ENCODE measurements at regions not wholly inside any gene's neighbourhood (a gene's known extent, or its start where the extent isn't known, plus 50 kb on each side); places are given as distances from the start of the nearest gene placed in this dataset.

- no peaks in the 10 kb centered on the region for H3K27me3 Mint-ChIP-seq (ENCODE audit: unreplicated experiment)
- H3K4me1 Mint-ChIP-seq (ENCODE audit: unreplicated experiment) = no peaks in the 10 kb centered on the region
- no peak for TF ChIP-seq CTCF (IDR thresholded peaks at IDR 0.05)
- DNase-seq (ENCODE audit: extremely low spot score, unreplicated experiment) = no peak
- no peaks in the 10 kb centered on the region for H3K36me3 Mint-ChIP-seq (ENCODE audit: unreplicated experiment)
- peaks cover 10% of the 10 kb centered on the region for H3K9me3 Mint-ChIP-seq (ENCODE audit: unreplicated experiment)
- no peak overlapping the region for H3K4me3 Mint-ChIP-seq (ENCODE audit: unreplicated experiment)
- H3K27ac Mint-ChIP-seq (ENCODE audit: unreplicated experiment) = no peak overlapping the region
Measured at GRCh38 chr16:49021136-49021535, 260.5 kb downstream of the CBLN1 start.

- TF ChIP-seq CTCF (IDR thresholded peaks at IDR 0.05) = no peak
- H3K4me1 Mint-ChIP-seq (ENCODE audit: unreplicated experiment) = no peaks in the 10 kb centered on the region
- no peak for DNase-seq (ENCODE audit: extremely low spot score, unreplicated experiment)
- H3K36me3 Mint-ChIP-seq (ENCODE audit: unreplicated experiment) = no peaks in the 10 kb centered on the region
- H3K27me3 Mint-ChIP-seq (ENCODE audit: unreplicated experiment) = no peaks in the 10 kb centered on the region
- no peak overlapping the region for H3K4me3 Mint-ChIP-seq (ENCODE audit: unreplicated experiment)
- H3K27ac Mint-ChIP-seq (ENCODE audit: unreplicated experiment) = no peak overlapping the region
- peaks cover 6% of the 10 kb centered on the region for H3K9me3 Mint-ChIP-seq (ENCODE audit: unreplicated experiment)
Measured at GRCh38 chr16:49020436-49020835, 261.2 kb downstream of the CBLN1 start.

GRCh38 chr16:49019831-49020230 lies 261.8 kb downstream of the CBLN1 start:
- Mint-ChIP-seq H3K9me3 (ENCODE audit: unreplicated experiment) (peaks cover 3% of the 10 kb centered on the region), H3K36me3 (ENCODE audit: unreplicated experiment) (no peaks in the 10 kb centered on the region), H3K27me3 (ENCODE audit: unreplicated experiment) (no peaks in the 10 kb centered on the region), H3K4me3 (ENCODE audit: unreplicated experiment) (no peak overlapping the region), H3K4me1 (ENCODE audit: unreplicated experiment) (no peaks in the 10 kb centered on the region), H3K27ac (ENCODE audit: unreplicated experiment) (no peak overlapping the region)
- TF ChIP-seq CTCF (IDR thresholded peaks at IDR 0.05) = no peak
- no peak for DNase-seq (ENCODE audit: extremely low spot score, unreplicated experiment)

DNA sequence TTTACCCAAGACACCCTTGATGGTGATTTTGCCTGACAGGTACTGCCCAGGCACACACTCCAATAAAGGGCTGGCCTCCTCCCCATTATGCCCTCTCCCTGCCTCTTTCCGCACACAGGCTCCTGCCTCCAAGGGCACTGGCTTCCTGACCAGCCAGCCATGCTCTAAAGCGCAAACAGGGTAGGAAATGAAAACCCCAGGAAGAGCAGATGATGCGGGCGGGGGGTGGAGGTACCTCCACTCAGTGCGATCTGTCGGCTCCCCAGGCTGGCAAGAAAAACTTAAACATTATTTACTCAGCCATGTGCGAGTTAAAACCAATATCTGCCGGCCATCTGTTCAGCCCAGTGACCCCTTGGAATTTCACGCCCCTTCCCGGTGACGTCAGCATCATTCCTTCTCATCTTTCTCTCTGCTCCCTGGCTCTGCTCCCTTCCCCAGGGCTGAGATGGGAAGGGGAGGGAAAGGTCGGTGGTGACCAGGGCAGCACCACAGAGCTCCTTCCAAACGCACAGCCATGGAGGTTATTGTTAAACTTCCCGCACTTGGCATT lies 262.5 kb downstream of the CBLN1 start:
- Mint-ChIP-seq H3K9me3 (ENCODE audit: unreplicated experiment) (peaks cover 5% of the 10 kb centered on the region), H3K27me3 (ENCODE audit: unreplicated experiment) (no peaks in the 10 kb centered on the region), H3K4me3 (ENCODE audit: unreplicated experiment) (no peak overlapping the region), H3K4me1 (ENCODE audit: unreplicated experiment) (no peaks in the 10 kb centered on the region), H3K36me3 (ENCODE audit: unreplicated experiment) (no peaks in the 10 kb centered on the region), H3K27ac (ENCODE audit: unreplicated experiment) (no peak overlapping the region)
- TF ChIP-seq CTCF (IDR thresholded peaks at IDR 0.05) = no peak
- DNase-seq (ENCODE audit: extremely low spot score, unreplicated experiment) = no peak

DNA sequence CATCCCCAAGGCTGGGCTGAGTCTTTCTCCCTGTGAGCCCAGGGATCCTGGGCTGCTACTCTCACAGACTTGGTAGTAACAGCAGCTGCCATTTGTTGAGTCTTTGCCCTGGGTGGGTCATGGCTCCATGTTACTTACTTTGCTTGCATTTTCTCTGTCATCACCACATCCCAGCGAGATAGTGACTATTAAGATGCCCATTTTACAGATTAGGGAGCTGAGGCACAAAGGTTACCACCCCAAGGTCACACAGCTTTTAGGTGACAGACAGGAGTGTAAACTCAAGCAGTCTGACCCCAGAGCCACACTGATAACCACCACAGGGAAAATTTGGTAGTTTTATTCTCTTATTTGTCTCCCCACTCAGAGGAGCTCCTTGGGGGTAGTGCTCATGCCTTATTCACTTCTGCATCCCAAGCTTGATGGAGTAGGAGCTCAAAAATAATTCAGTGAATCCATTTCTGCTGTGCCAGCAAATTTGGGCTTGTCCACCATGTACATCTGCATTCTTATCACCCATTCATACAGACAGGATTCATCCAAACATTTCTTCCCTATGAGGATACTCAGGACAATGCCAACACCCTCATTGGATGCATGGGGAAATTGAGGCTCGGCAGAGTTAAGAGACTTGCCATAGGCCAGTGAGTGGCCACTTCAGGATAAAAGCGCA lies 263.2 kb downstream of the CBLN1 start:
- no peak for DNase-seq (ENCODE audit: extremely low spot score, unreplicated experiment)
- Mint-ChIP-seq H3K9me3 (ENCODE audit: unreplicated experiment) (peaks cover 5% of the 10 kb centered on the region), H3K4me1 (ENCODE audit: unreplicated experiment) (no peaks in the 10 kb centered on the region), H3K4me3 (ENCODE audit: unreplicated experiment) (no peak overlapping the region), H3K27ac (ENCODE audit: unreplicated experiment) (no peak overlapping the region), H3K36me3 (ENCODE audit: unreplicated experiment) (no peaks in the 10 kb centered on the region), H3K27me3 (ENCODE audit: unreplicated experiment) (no peaks in the 10 kb centered on the region)
- no peak for TF ChIP-seq CTCF (IDR thresholded peaks at IDR 0.05)

Data from osteocyte (in vitro differentiated cells).